ENCODE measurements at regions not wholly inside any gene's neighbourhood (a gene's known extent, or its start where the extent isn't known, plus 50 kb on each side); places are given as distances from the start of the nearest gene placed in this dataset.
"Not testable (repeated sequence)": the region's sequence is repeated elsewhere in the genome, so short reads cannot be mapped to it uniquely, and the experiment has no call there.

DNA sequence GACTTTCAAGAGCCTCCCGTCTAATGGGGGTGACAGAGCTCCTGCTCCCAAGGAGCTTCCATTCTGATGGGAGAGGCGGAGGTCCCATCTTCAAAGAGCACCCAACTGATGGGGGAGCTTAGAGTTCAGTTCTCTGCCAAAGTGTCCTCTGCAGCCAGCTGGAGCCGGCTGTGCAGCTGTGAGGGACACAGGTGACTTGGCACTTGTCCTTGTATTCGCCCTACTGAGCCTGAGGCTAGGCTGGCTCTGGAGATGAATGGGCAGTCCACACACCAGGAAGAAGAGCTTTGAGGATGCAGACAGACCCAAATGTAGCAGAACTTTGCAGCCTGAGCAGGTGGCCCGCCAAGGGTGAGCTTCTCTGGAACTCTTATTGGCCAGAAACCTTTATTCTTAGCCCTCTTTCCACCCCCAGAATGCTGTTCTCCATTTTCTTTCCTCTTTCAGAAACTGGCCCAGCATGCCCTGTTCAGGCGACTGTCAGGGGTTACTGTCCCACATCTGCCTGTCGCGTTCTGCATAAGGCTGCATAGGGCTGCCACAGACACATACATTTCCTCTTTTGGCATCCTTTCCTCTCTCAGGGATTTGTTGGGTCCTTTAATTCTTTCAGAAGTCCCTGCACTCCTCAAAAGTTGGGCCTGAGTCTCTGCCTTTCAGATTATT lies 108.7 kb upstream of the LRFN2 start:
- DNase-seq (ENCODE audit: low spot score) (no peak), FAIRE-seq (no peak)

GRCh38 chr6:40695114-40695513 lies 108.0 kb upstream of the LRFN2 start:
- no peak for FAIRE-seq
- DNase-seq (ENCODE audit: low spot score): no peak

GRCh38 chr6:40693768-40694167 lies 106.6 kb upstream of the LRFN2 start:
- FAIRE-seq (no peak), DNase-seq (ENCODE audit: low spot score) (no peak)

- no peak for DNase-seq (ENCODE audit: low spot score)
- no peak for FAIRE-seq
Measured at GRCh38 chr6:40692337-40692736, 105.2 kb upstream of the LRFN2 start.

DNA sequence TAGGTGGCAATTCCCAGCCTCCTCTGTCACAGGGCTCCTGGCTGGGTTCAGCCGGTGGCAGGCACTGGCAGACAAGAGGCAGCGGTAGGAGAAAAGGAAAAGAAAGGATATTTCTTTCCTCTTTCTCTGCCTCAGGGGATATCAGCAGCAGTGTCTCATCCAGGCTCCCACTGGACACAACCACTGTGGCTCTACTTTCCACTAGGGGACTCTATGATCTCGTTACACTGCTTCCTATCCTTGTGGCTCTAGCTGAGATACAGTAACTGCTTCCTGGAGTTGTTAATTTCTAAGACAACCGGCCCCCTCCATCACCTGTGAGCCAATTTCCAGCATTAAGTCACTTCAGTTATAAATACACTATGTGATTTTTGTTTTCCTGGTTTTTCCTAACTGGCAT lies 102.0 kb upstream of the LRFN2 start:
- no peak for FAIRE-seq
- no peak for DNase-seq (ENCODE audit: low spot score)

DNA sequence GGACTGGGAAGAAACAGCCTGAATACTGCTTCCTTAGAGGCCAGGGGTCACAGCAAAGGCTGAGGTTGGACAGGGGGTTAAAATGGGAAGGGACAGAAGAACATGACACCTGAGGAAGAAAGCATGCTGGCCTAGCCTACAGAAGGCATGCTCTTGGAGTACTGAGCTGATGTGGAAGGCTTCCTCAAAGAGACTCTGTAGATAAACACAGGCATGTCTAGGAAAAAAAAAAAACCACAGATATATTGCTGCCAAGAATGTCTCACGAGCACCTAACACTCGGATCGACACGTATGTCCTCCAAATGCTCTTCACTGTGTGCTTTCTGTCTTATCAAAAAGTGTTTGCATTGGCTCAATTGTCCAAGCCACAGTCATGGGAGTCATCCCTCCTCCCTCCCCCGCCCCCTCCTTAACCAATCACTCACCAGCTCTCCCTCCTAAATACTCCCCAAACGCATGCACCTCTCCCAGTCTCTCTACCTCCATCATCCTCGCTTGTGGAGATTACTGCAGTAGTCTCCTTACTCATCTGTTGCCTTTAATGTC lies 101.1 kb upstream of the LRFN2 start:
- FAIRE-seq (no peak), DNase-seq (ENCODE audit: low spot score) (no peak)

- DNase-seq (ENCODE audit: low spot score): no peak
- FAIRE-seq: no peak
Measured at GRCh38 chr6:40685862-40686261, 98.7 kb upstream of the LRFN2 start.

DNA sequence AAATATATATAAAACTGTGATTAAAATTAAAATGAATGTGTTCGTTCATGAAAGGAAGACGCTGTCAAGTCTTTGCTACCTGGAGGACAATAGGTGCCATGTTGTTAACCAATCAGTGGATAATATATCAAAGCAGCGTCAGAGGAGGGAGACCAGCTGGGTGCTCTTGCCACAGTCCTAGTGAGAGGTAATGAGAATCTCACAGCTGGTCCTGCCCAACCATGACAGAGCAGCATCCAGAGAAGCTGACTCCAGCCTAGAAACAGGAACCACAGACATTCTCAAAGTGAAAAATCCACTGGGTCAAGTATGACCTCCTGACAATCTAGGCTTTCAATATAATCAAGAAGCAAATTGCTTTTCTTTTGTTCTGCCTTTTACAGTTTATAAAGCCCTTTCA lies 94.5 kb upstream of the LRFN2 start:
- FAIRE-seq (no peak), DNase-seq (ENCODE audit: low spot score) (no peak)

DNA sequence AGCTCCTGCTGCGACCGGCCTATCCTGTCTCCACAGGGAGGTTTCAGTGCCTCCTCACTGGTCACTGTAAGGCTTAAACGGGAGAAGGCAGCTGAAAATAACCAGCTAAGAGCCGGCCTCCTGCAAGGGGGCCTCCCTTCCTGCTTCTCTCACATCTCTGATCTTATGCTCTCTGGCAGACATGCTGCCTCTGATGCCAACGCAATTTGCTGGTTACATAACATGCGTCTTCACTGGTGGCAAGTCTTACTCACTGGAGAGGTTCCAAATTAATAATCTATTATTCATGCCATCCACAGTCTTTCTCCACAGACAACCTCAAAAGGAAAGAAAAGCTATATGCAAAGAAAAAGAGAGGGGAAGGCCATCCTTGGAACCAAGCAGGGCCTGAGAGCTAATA lies 91.8 kb upstream of the LRFN2 start:
- FAIRE-seq (no peak), DNase-seq (ENCODE audit: low spot score) (no peak)

- DNase-seq (ENCODE audit: low spot score) (no peak), FAIRE-seq (no peak)
Measured at GRCh38 chr6:40674170-40674569, 87.0 kb upstream of the LRFN2 start.

- DNase-seq (ENCODE audit: low spot score): no peak
- no peak for FAIRE-seq
Measured at GRCh38 chr6:40672087-40672486, 84.9 kb upstream of the LRFN2 start.

DNA sequence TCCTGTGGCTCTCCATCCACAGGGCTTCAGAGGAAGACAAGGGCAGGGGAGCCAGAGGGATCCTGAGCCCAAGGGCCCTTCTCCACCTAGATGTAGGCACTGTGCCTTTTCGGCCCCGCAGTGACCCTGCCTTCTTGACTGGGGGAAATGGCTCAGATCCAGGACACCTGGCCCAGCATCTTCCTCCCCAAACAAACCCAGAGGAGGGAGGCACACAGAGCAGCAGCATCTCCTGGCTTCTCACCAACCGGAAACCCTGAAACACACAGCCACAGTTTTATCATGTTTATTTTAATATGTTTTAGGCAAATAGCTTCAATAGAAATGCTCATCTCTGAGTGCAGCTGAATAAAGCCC lies 84.5 kb upstream of the LRFN2 start:
- FAIRE-seq (no peak), DNase-seq (ENCODE audit: low spot score) (no peak)

DNA sequence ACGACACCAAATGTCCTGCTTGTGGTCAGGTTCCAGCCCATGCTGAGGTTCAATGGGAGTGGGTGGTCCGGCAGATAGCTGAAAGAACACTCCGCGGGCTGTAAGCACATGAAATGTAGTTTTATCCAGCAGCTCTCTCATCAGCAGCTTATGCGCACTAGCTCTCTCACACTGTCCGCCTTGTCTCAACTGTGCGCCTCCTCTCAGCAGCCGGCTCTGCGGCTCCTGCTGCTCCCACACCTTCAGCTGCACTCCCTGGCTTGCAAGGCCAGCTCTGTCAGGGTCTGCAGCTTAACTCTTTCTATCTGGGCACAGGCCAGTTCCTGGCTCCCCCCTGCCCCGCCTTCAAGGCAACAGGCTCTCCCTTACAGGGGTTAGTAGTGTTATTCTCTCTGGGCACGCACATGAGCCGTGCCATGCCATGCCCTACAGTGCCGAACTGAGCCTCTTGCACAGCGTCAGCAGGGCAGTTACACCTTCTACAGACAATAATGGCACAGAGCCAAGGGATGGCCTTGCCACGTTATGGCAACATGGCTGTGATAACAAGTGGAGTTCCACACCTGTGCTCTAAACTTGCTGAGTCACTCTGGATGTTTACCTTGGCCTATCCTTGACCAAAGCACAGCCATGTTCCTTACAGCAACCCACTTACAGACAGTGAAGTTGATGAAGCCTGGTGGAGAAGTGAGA lies 84.0 kb upstream of the LRFN2 start:
- DNase-seq (ENCODE audit: low spot score): no peak
- FAIRE-seq: no peak

DNA sequence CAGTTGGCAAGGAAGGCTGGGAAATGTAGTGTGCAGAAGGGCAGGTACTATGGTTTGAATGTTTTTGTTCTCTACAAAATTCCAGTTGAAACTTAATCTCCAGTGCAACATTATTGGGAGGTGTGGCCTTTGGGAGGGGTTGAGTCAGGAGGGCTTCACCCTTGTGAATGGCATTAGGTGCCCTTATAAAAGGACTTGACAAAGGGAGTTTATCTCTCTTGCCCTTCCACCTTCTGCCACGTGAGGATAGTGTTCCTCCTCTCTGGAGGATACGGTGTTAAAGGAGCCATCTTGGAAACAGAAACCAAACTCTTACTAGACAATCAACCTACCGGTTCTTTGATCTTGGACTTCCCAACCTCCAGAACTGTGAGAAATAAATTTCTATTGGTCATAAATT lies 82.2 kb upstream of the LRFN2 start:
- DNase-seq (ENCODE audit: low spot score): no peak
- no peak for FAIRE-seq

GRCh38 chr6:40668203-40668602 lies 81.0 kb upstream of the LRFN2 start:
- no peak for FAIRE-seq
- no peak for DNase-seq (ENCODE audit: low spot score)

GRCh38 chr6:40666530-40666929 lies 79.4 kb upstream of the LRFN2 start:
- FAIRE-seq (no peak), DNase-seq (ENCODE audit: low spot score) (no peak)

- DNase-seq (ENCODE audit: low spot score): no peak
- FAIRE-seq: no peak
Measured at GRCh38 chr6:40661726-40662125, 74.6 kb upstream of the LRFN2 start.

- FAIRE-seq; DNase-seq (ENCODE audit: low spot score): not testable (repeated sequence)
Measured at GRCh38 chr6:40656772-40657171, 69.6 kb upstream of the LRFN2 start.

DNA sequence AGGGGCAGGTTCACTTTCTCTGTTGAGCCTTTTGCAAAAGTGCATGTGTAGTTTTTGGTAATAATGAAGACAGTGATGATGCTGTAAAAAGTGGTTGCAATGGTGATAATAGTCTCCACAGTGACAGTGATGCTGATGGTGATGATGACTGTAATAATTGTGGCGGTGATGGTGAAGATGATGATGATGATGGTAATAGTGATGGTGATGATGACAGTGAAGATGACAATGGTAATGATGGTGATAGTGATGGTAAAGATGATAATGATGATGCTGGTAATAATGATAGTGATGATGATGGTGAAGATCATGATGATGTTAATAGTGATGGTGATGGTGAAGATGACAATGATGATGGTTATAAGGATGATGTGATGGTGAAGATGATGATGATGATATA lies 67.7 kb upstream of the LRFN2 start:
- FAIRE-seq (no peak), DNase-seq (ENCODE audit: low spot score) (no peak)

DNA sequence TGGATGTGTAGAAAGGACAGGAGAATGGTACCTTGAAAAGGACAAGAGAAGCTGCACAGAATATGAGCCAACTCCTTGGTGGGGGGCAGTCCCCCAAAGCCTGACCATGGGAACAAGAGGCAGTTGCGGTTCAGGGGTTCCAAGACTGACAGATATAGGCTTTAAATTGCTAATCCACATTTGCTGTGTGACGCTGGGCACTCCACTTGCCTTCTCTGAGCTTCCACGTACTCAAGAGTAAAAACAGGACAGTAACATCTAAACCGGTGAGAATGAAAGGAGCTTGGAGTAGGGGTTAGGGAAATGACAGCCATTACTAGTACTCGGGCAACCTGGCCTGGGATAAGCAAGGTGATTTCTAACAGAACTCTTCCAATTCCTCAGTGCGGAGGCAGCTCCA lies 57.9 kb upstream of the LRFN2 start:
- FAIRE-seq (no peak), DNase-seq (ENCODE audit: low spot score) (no peak)

GRCh38 chr6:40642837-40643236 lies 55.7 kb upstream of the LRFN2 start:
- DNase-seq (ENCODE audit: low spot score): no peak
- FAIRE-seq: no peak

GRCh38 chr6:40642190-40642589 lies 55.0 kb upstream of the LRFN2 start:
- no peak for DNase-seq (ENCODE audit: low spot score)
- no peak for FAIRE-seq

DNA sequence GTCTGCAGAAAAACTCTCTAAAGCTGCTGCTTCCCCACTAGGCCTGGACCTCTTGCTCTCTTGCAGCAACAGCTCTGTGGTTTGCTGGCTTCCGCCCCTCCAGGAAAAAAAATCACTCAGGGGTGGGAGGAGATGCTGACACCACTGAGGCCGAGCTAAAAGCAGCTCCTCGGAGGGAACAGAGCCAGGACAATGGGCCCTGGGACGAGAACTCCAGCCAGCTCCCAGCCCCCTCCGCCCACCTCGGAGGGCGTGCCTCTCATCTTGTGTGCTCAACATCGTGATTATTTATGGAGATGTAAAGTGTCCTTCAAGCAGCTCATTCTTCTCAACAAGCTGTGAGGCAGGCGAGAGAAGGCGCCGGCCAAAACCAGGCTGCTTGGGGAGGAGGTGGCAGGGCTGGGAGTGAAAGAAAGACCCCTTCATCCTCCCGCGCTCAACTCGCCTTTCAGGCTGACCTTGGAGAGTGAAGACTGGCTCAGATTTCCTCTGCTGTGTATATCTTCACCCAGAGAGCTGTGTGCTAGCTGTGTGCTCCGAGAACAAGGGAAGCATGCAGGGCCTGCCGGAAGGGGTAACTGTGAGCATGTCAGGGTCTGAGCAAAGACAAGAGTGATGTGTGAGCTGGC lies 53.5 kb upstream of the LRFN2 start:
- DNase-seq (ENCODE audit: low spot score): no peak
- FAIRE-seq: no peak

Measured in RCC 7860 (cell line).